Fibroblast of gingiva (primary cell): ENCODE measurements at regions not wholly inside any gene's neighbourhood (a gene's known extent, or its start where the extent isn't known, plus 50 kb on each side); places are given as distances from the start of the nearest gene placed in this dataset.

Experiments used
- DNase-seq: peaks from one replicate; pipeline ENCODE4 v3.0.0-alpha.2; 2011; ENCODE audit warnings: low read depth

GRCh38 chr18:75130591-75131328, 78.2 kb downstream of the PTGR3 start:
- peak; percentile 15 for DNase-seq

GRCh38 chr18:75129717-75130477, 79.0 kb downstream of the PTGR3 start:
- no peak for DNase-seq

GRCh38 chr18:75128911-75129716, 79.8 kb downstream of the PTGR3 start:
- no peak for DNase-seq

GRCh38 chr18:75128051-75128605, 80.8 kb downstream of the PTGR3 start:
- no peak for DNase-seq

- no peak for DNase-seq
Observed at GRCh38 chr18:75127143-75128021, 81.6 kb downstream of the PTGR3 start.

- DNase-seq = no peak
Observed at GRCh38 chr18:75125382-75126331, 83.3 kb downstream of the PTGR3 start.

- no peak for DNase-seq
Observed at GRCh38 chr18:75124991-75125381, 84.0 kb downstream of the PTGR3 start.

GRCh38 chr18:75124551-75124950, 84.4 kb downstream of the PTGR3 start:
- no peak for DNase-seq

GRCh38 chr18:75123113-75123512, 85.8 kb downstream of the PTGR3 start:
- DNase-seq = no peak

- DNase-seq = no peak
Observed at GRCh38 chr18:75122334-75122958, 86.5 kb downstream of the PTGR3 start.

GRCh38 chr18:75121266-75121665, 87.7 kb downstream of the PTGR3 start:
- no peak for DNase-seq

GRCh38 chr18:75120521-75120920, 88.4 kb downstream of the PTGR3 start:
- no peak for DNase-seq

GRCh38 chr18:75116809-75117208, 92.1 kb downstream of the PTGR3 start:
- no peak for DNase-seq

GRCh38 chr18:75116165-75116564, 92.8 kb downstream of the PTGR3 start:
- no peak for DNase-seq

GRCh38 chr18:75115514-75115913, 93.4 kb downstream of the PTGR3 start:
- no peak for DNase-seq
